SK-N-SH (cell line): ENCODE measurements at regions not wholly inside any gene's neighbourhood (a gene's known extent, or its start where the extent isn't known, plus 50 kb on each side); places are given as distances from the start of the nearest gene placed in this dataset.
A peak's percentile ranks its signal among the peaks of the same experiment; 100 is the strongest.

Experiments
- CTCF ChIA-PET: fragments of 300-600, 350-600 bp; formaldehyde crosslinking; extraction: SDS; loops from one replicate; lab custom pipeline; 2021; lab: Yijun Ruan, JAX
- POLR2A ChIA-PET: fragments of 350-600 bp; sonication (Branson Sonifier 250); formaldehyde crosslinking; extraction: SDS; loops from one replicate; lab custom pipeline; 2020; ENCODE audit warnings: antibody characterized with exemption, inconsistent platforms; lab: Yijun Ruan, JAX
- DNase-seq: peaks from one replicate; pipeline ENCODE4 v3.0.0; 2012
- H2AFZ ChIP-seq: fragments of 200-600 bp; sonication (generic); 2 replicates; pipeline ENCODE4 v1.8.1; 2016; ENCODE audit warnings: antibody characterized with exemption, mild to moderate bottlenecking, low read depth
- H3F3A ChIP-seq: fragments of 200-600 bp; sonication (generic); replicated peaks from 2 replicates; pipeline ENCODE3; 2016; ENCODE audit warnings: antibody characterized with exemption, mild to moderate bottlenecking; ENCODE audit not compliant: insufficient read depth
- H3K27ac ChIP-seq, 2 experiments: fragments of 200-500 bp in 1 of 2; fragments of 200-600 bp in 1 of 2; sonication (Bioruptor generic) in 1 of 2; sonication (generic), shearing (Covaris generic) in 1 of 2; 2 replicates each; pipeline versions ENCODE4 v1.5.1 to v1.6.1; 2014 to 2016; ENCODE audit warnings: low read depth in 2 of 2, inconsistent platforms in 1 of 2, low read length in 1 of 2, mild to moderate bottlenecking in 1 of 2, mixed read lengths in 1 of 2
- H3K27me3 ChIP-seq: fragments of 200-600 bp; sonication (generic), shearing (Covaris generic); 2 replicates; pipeline ENCODE4 v1.6.1; 2016; ENCODE audit warnings: mixed run types; ENCODE audit not compliant: insufficient read depth
- H3K36me3 ChIP-seq, 2 experiments: fragments of 200-500 bp in 1 of 2; fragments of 200-600 bp in 1 of 2; sonication (Bioruptor generic) in 1 of 2; sonication (generic) in 1 of 2; replicated peaks in 1 of 2; 2 replicates each; pipeline versions ENCODE3 to v1.5.1; 2014 to 2016; ENCODE audit warnings: low read length in 1 of 2, mild to moderate bottlenecking in 1 of 2; ENCODE audit not compliant: insufficient read depth in 2 of 2, control insufficient read depth in 1 of 2
- H3K4me1 ChIP-seq, 2 experiments: fragments of 200-500 bp in 1 of 2; fragments of 200-600 bp in 1 of 2; sonication (Bioruptor generic) in 1 of 2; sonication (generic), shearing (Covaris generic) in 1 of 2; 2 replicates each; pipeline versions ENCODE4 v1.5.1 to v1.6.1; 2014 to 2016; ENCODE audit warnings: low read depth in 1 of 2, low read length in 1 of 2, mixed run types in 1 of 2; ENCODE audit not compliant: insufficient read depth in 2 of 2, control insufficient read depth in 1 of 2
- H3K4me2 ChIP-seq: fragments of 200-600 bp; sonication (generic), shearing (Covaris generic); 2 replicates; pipeline ENCODE4 v1.6.1; 2017; ENCODE audit warnings: mixed run types
- H3K4me3 ChIP-seq, 2 experiments: fragments of 200-500 bp in 1 of 2; fragments of 200-600 bp in 1 of 2; sonication (Bioruptor generic) in 1 of 2; sonication (generic), shearing (Covaris generic) in 1 of 2; 2 replicates each; pipeline versions ENCODE4 v1.5.1 to v1.8.1; 2014 to 2016; ENCODE audit warnings: low read depth in 2 of 2, inconsistent platforms in 1 of 2, low read length in 1 of 2, mild to moderate bottlenecking in 1 of 2, mixed read lengths in 1 of 2, moderate library complexity in 1 of 2
- H3K79me2 ChIP-seq: fragments of 200-600 bp; sonication (generic); 2 replicates; pipeline ENCODE4 v1.8.1; 2017; ENCODE audit warnings: mild to moderate bottlenecking; ENCODE audit not compliant: insufficient read depth
- H3K9ac ChIP-seq: fragments of 200-600 bp; sonication (generic); 2 replicates; pipeline ENCODE4 v1.6.1; 2017; ENCODE audit warnings: mixed run types
- H3K9me2 ChIP-seq: fragments of 200-600 bp; sonication (generic); 2 replicates; pipeline ENCODE4 v1.6.1; 2017; ENCODE audit warnings: mixed run types
- H3K9me3 ChIP-seq: fragments of 200-600 bp; sonication (generic); 2 replicates; pipeline ENCODE4 v1.6.1; 2017; ENCODE audit warnings: mixed run types, mild to moderate bottlenecking, moderate library complexity
- H4K20me1 ChIP-seq: fragments of 200-600 bp; sonication (generic); 2 replicates; pipeline ENCODE4 v1.6.1; 2017; ENCODE audit warnings: mild to moderate bottlenecking, mixed run types; ENCODE audit not compliant: insufficient read depth
- CHD2 ChIP-seq: fragments of 150-350 bp; IDR thresholded peaks from 2 replicates; pipeline ENCODE4 v1.6.1; 2018; ENCODE audit warnings: low read length; ENCODE audit not compliant: partially characterized antibody
- ELF1 ChIP-seq: IDR thresholded peaks from 2 replicates; pipeline ENCODE4 v1.4.0; 2012
- EZH2phosphoT487 ChIP-seq: fragments of 200-600 bp; sonication (generic); IDR thresholded peaks from 2 replicates; pipeline ENCODE4 v1.6.1; 2017; ENCODE audit warnings: low read depth, mixed run types, mild to moderate bottlenecking, antibody characterized with exemption, moderate library complexity, borderline replicate concordance
- FOSL2 ChIP-seq: IDR thresholded peaks from 2 replicates; pipeline ENCODE4 v1.4.0; 2012; ENCODE audit warnings: low read depth, mild to moderate bottlenecking, moderate library complexity, borderline replicate concordance
- FOXM1 ChIP-seq: IDR thresholded peaks from 2 replicates; pipeline ENCODE4 v1.4.0; 2012; ENCODE audit warnings: low read depth, mild to moderate bottlenecking
- GABPA ChIP-seq: IDR thresholded peaks from 2 replicates; pipeline ENCODE4 v1.4.0; 2012; ENCODE audit warnings: low read depth, mild to moderate bottlenecking
- GATA2 ChIP-seq: sonication (generic); formaldehyde crosslinking; IDR thresholded peaks from 2 replicates; pipeline ENCODE4 v1.5.0; 2020; ENCODE audit warnings: mild to moderate bottlenecking, missing genetic modification reagents
- IRF3 ChIP-seq: fragments of 150-350 bp; IDR thresholded peaks from 2 replicates; pipeline ENCODE4 v1.6.1; 2016; ENCODE audit warnings: mild to moderate bottlenecking, low read depth, low read length
- MEF2A ChIP-seq: IDR thresholded peaks from 2 replicates; pipeline ENCODE4 v1.4.0; 2012; ENCODE audit warnings: low read depth, borderline replicate concordance
- NFIC ChIP-seq: IDR thresholded peaks from 2 replicates; pipeline ENCODE4 v1.4.0; 2012; ENCODE audit warnings: borderline replicate concordance
- PBX3 ChIP-seq: IDR thresholded peaks from 2 replicates; pipeline ENCODE4; 2012
- RCOR1 ChIP-seq: fragments of 150-350 bp; IDR thresholded peaks from 2 replicates; pipeline ENCODE4 v1.6.1; 2017; ENCODE audit warnings: antibody characterized with exemption, low read length
- REST ChIP-seq: IDR thresholded peaks from 2 replicates; pipeline ENCODE4 v1.6.1; 2012; ENCODE audit warnings: mild to moderate bottlenecking, low read depth, low read length, moderate library complexity
- RFX5 ChIP-seq: IDR thresholded peaks from 2 replicates; pipeline ENCODE4 v1.6.1; 2012; ENCODE audit warnings: mild to moderate bottlenecking, improper control_type of control experiment, low read length
- SMC3 ChIP-seq: IDR thresholded peaks from 2 replicates; pipeline ENCODE4 v1.6.1; 2012; ENCODE audit warnings: low read depth, low read length, improper control_type of control experiment
- TCF12 ChIP-seq: IDR thresholded peaks from 2 replicates; pipeline ENCODE4 v1.4.0; 2012
- USF1 ChIP-seq: IDR thresholded peaks from 2 replicates; pipeline ENCODE4 v1.4.0; 2012; ENCODE audit warnings: low read depth, borderline replicate concordance
- YY1 ChIP-seq: IDR thresholded peaks from 2 replicates; pipeline ENCODE4 v1.4.0; 2012; ENCODE audit warnings: low read depth, mild to moderate bottlenecking
- WGBS: methylation state at CpG from one replicate; pipeline ENCODE4 v1.1.6; 2017; ENCODE audit warnings: low lambda C conversion rate; 5-methylcytosine and 5-hydroxymethylcytosine counted together

- ChIA-PET POLR2A (no interaction called here), CTCF (interaction anchor here (1.3 kb wide), 1 partner anchor 12 kb away, joined by 3 read pairs; no protein-coding TSS in a partner anchor)
- no peak overlapping the region for H3K4me3 ChIP-seq
- 20% methylated on average over 1 of the region's 1 CpG for WGBS
- no peaks in the 10 kb centered on the region for H3K27me3 ChIP-seq
- DNase-seq, result no peak
- H3K4me2 ChIP-seq, result no peak overlapping the region
- TF ChIP-seq EZH2phosphoT487 (no peak), RFX5 (no peak), MEF2A (no peak), PBX3 (no peak), NFIC (no peak), RCOR1 (no peak), REST (no peak), GABPA (no peak), TCF12 (no peak), FOSL2 (no peak), ELF1 (no peak), YY1 (no peak)
- H3K36me3 ChIP-seq, result no peaks in the 10 kb centered on the region
- no peaks in the 10 kb centered on the region for H3K9me2 ChIP-seq
- no peaks in the 10 kb centered on the region for H3F3A ChIP-seq
- no peaks in the 10 kb centered on the region for H4K20me1 ChIP-seq
- no peak overlapping the region for H3K9ac ChIP-seq
- H3K4me1 ChIP-seq, result no peaks in the 10 kb centered on the region
- H3K79me2 ChIP-seq, result no peaks in the 10 kb centered on the region
- no peak overlapping the region for H3K27ac ChIP-seq
- 0 out of 2 replicates have a peak, but pooled peaks cover 3% of the 10 kb centered on the region for H3K9me3 ChIP-seq
- no peak overlapping the region for H2AFZ ChIP-seq
Observed at GRCh38 chr5:116959843-116960242, 385.2 kb upstream of the SEMA6A start.

GRCh38 chr5:116953251-116953930 lies 378.8 kb upstream of the SEMA6A start:
- no peaks in the 10 kb centered on the region for H3K79me2 ChIP-seq
- no peaks in the 10 kb centered on the region for H3K36me3 ChIP-seq
- H3K9me2 ChIP-seq, result no peaks in the 10 kb centered on the region
- POLR2A ChIA-PET, result no interaction called here
- peak; percentile 12 for DNase-seq
- H2AFZ ChIP-seq, result no peak overlapping the region
- TF ChIP-seq RFX5 (no peak), GABPA (no peak), IRF3 (no peak), PBX3 (no peak), NFIC (no peak), CHD2 (no peak), TCF12 (no peak), YY1 (no peak), GATA2 (CRISPR knock-in tag) (no peak), FOXM1 (no peak), FOSL2 (no peak), SMC3 (no peak), USF1 (no peak)
- TF ChIP-seq, all 33 proteins: peak for 0
- Histone ChIP-seq H3K4me3 (no peak overlapping the region), H3K4me2 (no peak overlapping the region), H3K4me1 (no peaks in the 10 kb centered on the region), H3K9me3 (peaks cover 3% of the 10 kb centered on the region; the same call in 1 of the 2 replicates), H3F3A (no peaks in the 10 kb centered on the region), H3K9ac (no peak overlapping the region), H3K27ac (no peak overlapping the region), H4K20me1 (no peaks in the 10 kb centered on the region), H3K27me3 (no peaks in the 10 kb centered on the region)
- CTCF ChIA-PET, result no interaction called here
- 27% methylated on average over 3 of the region's 3 CpGs for WGBS
